Brain pericyte (primary cell): ENCODE measurements at regions not wholly inside any gene's neighbourhood (a gene's known extent, or its start where the extent isn't known, plus 50 kb on each side); places are given as distances from the start of the nearest gene placed in this dataset.
"Not testable (repeated sequence)": the region's sequence is repeated elsewhere in the genome, so short reads cannot be mapped to it uniquely, and the experiment has no call there.

Experiments
- DNase-seq: peaks from one replicate; pipeline ENCODE4 v3.0.0-alpha.2; 2012; ENCODE audit warnings: low read depth, low spot score

GRCh38 chr19:20292520-20292919 is 125.5 kb downstream of the ZNF486 start:
- not testable (repeated sequence) for DNase-seq

GRCh38 chr19:20289186-20289585 is 122.2 kb downstream of the ZNF486 start:
- no peak for DNase-seq

- DNase-seq = no peak
Observed at GRCh38 chr19:20287070-20287469, 120.1 kb downstream of the ZNF486 start.

DNA sequence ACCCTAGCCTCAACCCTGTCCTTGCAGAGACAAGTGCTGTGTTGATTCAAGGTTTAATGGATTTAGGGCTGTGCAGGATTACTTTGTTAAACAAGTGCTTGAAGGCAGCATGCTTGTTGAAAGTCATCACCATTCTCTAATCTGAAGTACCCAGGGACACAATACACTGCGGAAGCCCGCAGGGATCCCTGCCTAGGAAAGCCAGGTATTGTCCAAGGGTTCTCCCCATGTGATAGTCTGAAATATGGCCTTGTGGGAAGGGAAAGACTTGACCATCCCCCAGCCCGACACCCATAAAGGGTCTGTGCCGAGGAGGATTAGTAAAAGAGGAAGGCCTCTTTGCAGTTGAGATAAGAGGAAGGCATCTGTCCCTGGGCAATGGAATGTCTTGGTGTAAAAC is 118.9 kb downstream of the ZNF486 start:
- DNase-seq = not testable (repeated sequence)

GRCh38 chr19:20279516-20279915 is 112.5 kb downstream of the ZNF486 start:
- no peak for DNase-seq

DNA sequence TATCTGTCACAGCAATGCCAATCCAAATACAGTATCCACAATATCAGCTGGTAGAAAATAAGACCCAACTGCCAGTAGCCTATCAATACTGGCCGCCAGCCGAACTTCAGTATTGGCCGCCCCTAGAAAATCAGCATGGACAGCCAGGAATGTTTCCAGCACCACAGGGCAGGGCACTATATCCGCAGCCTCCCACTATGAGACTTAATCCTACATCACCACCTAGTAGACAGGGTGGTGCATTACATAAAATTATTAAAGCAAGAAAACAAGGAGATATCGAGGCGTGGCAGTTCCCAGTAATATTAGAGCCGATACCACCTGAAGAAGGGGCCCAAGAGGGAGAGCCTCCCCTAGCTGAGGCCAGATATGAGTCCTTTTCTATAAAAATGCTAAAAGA is 111.3 kb downstream of the ZNF486 start:
- DNase-seq = no peak

DNA sequence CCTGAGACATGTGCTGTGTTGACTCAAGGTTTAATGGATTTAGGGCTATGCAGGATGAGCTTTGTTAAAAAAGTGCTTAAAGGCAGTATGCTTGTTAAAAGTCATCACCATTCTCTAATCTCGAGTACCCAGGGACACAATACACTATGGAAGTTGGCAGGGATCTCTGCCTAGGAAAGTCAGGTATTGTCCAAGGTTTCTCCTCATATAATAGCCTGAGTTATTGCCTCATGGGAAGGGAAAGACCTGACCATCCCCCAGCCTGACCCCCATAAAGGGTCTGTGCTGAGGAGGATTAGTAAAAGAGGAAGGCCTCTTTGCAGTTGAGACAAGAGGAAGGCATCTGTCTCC is 109.7 kb downstream of the ZNF486 start:
- not testable (repeated sequence) for DNase-seq

GRCh38 chr19:20276011-20276731 is 109.2 kb downstream of the ZNF486 start:
- DNase-seq = no peak

- no peak for DNase-seq
Observed at GRCh38 chr19:20273951-20274570, 107.0 kb downstream of the ZNF486 start.

DNA sequence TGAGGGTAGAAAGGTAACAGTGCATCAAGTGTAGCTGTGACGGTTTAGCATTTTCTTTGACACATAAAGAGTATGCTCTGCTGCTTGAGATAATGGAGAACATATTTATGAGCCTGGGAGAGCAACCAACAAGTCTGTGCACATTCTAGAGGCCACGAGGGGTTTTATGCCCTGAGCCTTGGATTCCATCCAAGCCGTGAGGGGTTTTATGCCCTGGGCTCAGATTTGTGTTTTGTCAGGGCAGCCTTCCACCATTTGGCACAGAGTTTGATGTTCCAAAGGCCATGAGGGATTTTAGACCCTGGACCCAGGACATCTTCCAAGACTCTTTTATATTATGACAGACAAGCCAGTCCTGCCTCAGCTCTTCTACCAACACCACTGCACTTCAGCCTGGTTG is 106.4 kb downstream of the ZNF486 start:
- DNase-seq = no peak

DNA sequence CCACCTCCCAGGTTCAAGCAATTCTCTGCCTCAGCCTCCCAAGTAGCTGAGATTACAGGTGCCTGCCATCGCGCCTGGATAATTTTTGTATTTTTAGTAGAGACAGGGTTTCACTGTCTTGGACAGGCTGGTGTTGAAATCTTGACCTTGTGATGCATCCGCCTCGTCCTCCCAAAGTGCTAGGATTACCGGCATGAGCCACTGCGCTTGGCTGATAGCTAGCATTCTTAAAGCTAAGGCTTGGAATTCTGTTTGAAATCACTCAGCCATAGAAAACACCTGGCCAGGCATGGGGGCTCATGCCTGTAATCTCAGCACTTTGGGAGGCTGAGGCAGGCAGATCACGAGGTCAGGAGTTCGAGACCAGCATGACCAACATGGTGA is 105.6 kb downstream of the ZNF486 start:
- DNase-seq = not testable (repeated sequence)

- not testable (repeated sequence) for DNase-seq
Observed at GRCh38 chr19:20271927-20272626, 105.1 kb downstream of the ZNF486 start.

DNA sequence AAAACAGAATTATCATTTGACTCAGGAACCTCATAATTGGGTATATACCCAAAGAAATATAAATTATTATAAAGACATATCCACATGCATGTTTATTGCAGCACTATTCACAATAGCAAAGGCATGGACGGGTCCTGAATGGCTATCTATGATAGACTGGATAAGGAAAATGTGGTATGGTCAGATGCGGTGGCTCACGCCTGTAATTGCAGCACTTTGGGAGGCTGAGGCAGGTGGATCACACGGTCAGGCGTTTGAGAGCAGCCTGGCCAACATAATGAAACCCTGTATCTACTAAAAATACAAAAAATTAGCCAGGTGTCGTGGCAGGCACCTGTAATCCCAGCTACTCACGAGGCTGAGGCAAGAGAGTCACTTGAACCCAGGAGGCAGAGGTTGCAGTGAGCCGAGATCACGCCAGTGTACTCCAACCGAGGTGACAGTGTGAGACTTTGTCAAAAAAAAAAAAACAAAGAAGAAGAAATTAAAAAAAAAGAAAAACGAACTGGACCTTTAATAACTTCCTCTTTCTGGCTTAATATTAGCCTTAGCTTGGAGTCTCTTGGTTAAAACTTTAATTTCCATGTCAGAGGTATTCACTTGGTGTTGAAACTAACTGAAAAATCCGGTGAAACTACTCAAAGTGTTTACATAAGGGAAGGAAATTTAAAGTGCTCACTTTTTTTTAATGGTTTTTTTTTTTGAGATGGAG is 104.4 kb downstream of the ZNF486 start:
- DNase-seq = no peak

- DNase-seq = no peak
Observed at GRCh38 chr19:20269461-20269860, 102.4 kb downstream of the ZNF486 start.

GRCh38 chr19:20261513-20261912 is 94.5 kb downstream of the ZNF486 start:
- not testable (repeated sequence) for DNase-seq

DNA sequence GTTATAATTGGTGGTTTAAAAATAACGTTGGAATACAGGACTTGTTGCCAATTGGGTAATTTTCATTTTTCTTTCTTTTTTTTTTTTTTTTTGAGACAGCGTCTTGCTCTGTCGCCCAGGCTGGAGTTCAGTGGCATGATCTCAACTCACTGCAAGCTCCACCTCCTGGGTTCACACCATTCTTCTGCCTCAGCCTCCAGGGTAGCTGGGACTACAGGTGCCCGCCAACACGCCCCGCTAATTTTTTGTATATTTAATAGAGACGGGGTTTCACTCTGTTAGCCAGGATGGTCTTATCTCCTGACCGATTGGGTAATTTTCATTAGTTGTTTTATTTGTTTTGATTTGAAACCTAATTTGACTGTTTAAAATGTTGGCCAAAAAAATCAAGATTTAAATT is 93.7 kb downstream of the ZNF486 start:
- DNase-seq = not testable (repeated sequence)

GRCh38 chr19:20259615-20260014 is 92.6 kb downstream of the ZNF486 start:
- no peak for DNase-seq

- DNase-seq = no peak
Observed at GRCh38 chr19:20256606-20257005, 89.6 kb downstream of the ZNF486 start.

DNA sequence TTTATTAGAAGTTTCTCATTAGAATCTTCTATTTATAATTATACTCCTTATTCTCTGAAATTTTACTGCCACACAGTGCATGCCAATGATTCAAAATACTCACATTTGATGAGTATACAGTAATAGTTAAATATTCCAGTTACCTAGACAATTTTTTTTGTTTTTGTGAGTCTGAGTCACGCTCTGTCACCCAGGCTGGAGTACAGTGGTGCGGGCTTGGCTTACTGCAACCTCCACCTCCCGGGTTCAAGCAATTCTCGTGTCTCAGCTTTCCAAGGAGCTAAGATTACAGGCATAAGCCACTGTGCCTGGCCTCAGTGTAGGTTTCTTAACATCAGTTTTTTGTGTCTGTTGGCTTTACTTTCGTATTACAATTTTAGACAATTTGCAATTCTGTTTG is 87.1 kb downstream of the ZNF486 start:
- DNase-seq = no peak

GRCh38 chr19:20252613-20253012 is 85.6 kb downstream of the ZNF486 start:
- no peak for DNase-seq

DNA sequence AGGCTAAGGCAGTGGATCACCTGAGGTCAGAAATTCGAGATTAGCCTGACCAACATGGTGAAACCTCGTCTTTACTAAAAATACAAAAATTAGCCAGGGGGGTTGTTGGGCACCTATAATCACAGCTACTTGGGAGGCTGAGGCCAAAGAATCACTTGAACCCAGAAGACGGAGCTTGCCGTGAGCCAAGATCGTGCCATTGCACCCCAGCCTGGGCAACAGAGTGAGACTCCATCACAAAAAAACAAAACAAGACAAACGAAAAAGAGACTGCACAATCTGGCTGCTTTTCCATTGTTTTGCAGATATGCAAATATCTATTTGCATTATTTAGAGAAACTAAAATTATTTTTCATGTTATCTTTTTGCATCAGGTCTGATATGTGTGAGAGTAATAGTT is 83.6 kb downstream of the ZNF486 start:
- no peak for DNase-seq

GRCh38 chr19:20250121-20250520 is 83.1 kb downstream of the ZNF486 start:
- DNase-seq = no peak
